Mesenchymal stem cell (in vitro differentiated cells and primary cell): ENCODE measurements at regions not wholly inside any gene's neighbourhood (a gene's known extent, or its start where the extent isn't known, plus 50 kb on each side); places are given as distances from the start of the nearest gene placed in this dataset.
"Not testable (repeated sequence)": the region's sequence is repeated elsewhere in the genome, so short reads cannot be mapped to it uniquely, and the experiment has no call there.

Experiments used
- DNase-seq: peaks from one replicate; pipeline ENCODE4 v3.0.0-alpha.2; 2013
- H2AFZ ChIP-seq: one replicate; pipeline ENCODE4 v1.6.1; 2013; ENCODE audit warnings: low read depth, mild to moderate bottlenecking, control low read depth, inconsistent platforms, low read length, moderate library complexity
- H2AK5ac ChIP-seq: 2 replicates; pipeline ENCODE4 v1.6.1; 2013; ENCODE audit warnings: low read length, moderate library complexity, mild to moderate bottlenecking, inconsistent platforms; ENCODE audit not compliant: severe bottlenecking
- H2BK120ac ChIP-seq: one replicate; pipeline ENCODE4 v1.6.1; 2013; ENCODE audit warnings: low read depth, mild to moderate bottlenecking, inconsistent platforms, low read length, moderate library complexity
- H2BK12ac ChIP-seq, 2 experiments: one replicate each; pipeline ENCODE4 v1.6.1; 2013; ENCODE audit warnings: inconsistent platforms in 2 of 2, low read length in 2 of 2, mild to moderate bottlenecking in 2 of 2, moderate library complexity in 2 of 2, control low read depth in 1 of 2
- H2BK15ac ChIP-seq: one replicate; pipeline ENCODE4 v1.6.1; 2013; ENCODE audit warnings: mild to moderate bottlenecking, low read depth, inconsistent platforms; ENCODE audit not compliant: poor library complexity, severe bottlenecking
- H2BK5ac ChIP-seq: 2 replicates; pipeline ENCODE4 v1.6.1; 2013; ENCODE audit warnings: low read depth, mild to moderate bottlenecking, low read length, control low read depth, inconsistent platforms; ENCODE audit not compliant: poor library complexity, severe bottlenecking
- H3K14ac ChIP-seq, 2 experiments: one replicate each; pipeline ENCODE4 v1.6.1; 2013; ENCODE audit warnings: inconsistent platforms in 2 of 2, low read length in 2 of 2, control low read depth in 1 of 2, mild to moderate bottlenecking in 1 of 2, moderate library complexity in 1 of 2
- H3K18ac ChIP-seq, 2 experiments: one replicate each; pipeline ENCODE4 v1.6.1; 2013; ENCODE audit warnings: inconsistent platforms in 2 of 2, low read length in 2 of 2, control low read depth in 1 of 2, low read depth in 1 of 2, mild to moderate bottlenecking in 1 of 2
- H3K23ac ChIP-seq, 2 experiments: one replicate each; pipeline ENCODE4 v1.6.1; 2013; ENCODE audit warnings: inconsistent platforms in 2 of 2, low read length in 2 of 2, mild to moderate bottlenecking in 2 of 2, moderate library complexity in 2 of 2, control low read depth in 1 of 2
- H3K27ac ChIP-seq: 2 replicates; pipeline ENCODE4 v1.5.1; 2013; ENCODE audit warnings: mild to moderate bottlenecking, moderate library complexity, low read length, control low read depth, inconsistent platforms; ENCODE audit not compliant: poor library complexity, severe bottlenecking
- H3K27me3 ChIP-seq, 2 experiments: 2 replicates each; pipeline versions ENCODE4 v1.6.1 to v1.7.0; 2013; ENCODE audit warnings: low read length in 2 of 2, mild to moderate bottlenecking in 2 of 2, moderate library complexity in 2 of 2, control low read depth in 1 of 2, inconsistent platforms in 1 of 2; ENCODE audit not compliant: control insufficient read depth in 1 of 2, insufficient read depth in 1 of 2
- H3K36me3 ChIP-seq, 2 experiments: 2 replicates each; pipeline versions ENCODE4 v1.6.1 to v1.7.0; 2013; ENCODE audit warnings: low read length in 2 of 2, control low read depth in 1 of 2, inconsistent platforms in 1 of 2, low read depth in 1 of 2, mild to moderate bottlenecking in 1 of 2; ENCODE audit not compliant: insufficient read depth in 2 of 2, control insufficient read depth in 1 of 2
- H3K4ac ChIP-seq, 2 experiments: one replicate each; pipeline ENCODE4 v1.6.1; 2013; ENCODE audit warnings: inconsistent platforms in 2 of 2, low read length in 2 of 2, mild to moderate bottlenecking in 2 of 2, moderate library complexity in 2 of 2, control low read depth in 1 of 2, low read depth in 1 of 2
- H3K4me1 ChIP-seq: 2 replicates; pipeline ENCODE4 v1.6.1; 2013; ENCODE audit warnings: low read depth, low read length, control low read depth; ENCODE audit not compliant: control insufficient read depth, insufficient read depth
- H3K4me2 ChIP-seq: 2 replicates; pipeline ENCODE4 v1.6.1; 2013; ENCODE audit warnings: low read length, mild to moderate bottlenecking, inconsistent platforms; ENCODE audit not compliant: poor library complexity, severe bottlenecking
- H3K4me3 ChIP-seq, 2 experiments: 2 replicates each; pipeline versions ENCODE4 v1.5.1 to v1.7.0; 2013; ENCODE audit warnings: low read length in 2 of 2, mild to moderate bottlenecking in 2 of 2, control low read depth in 1 of 2, low read depth in 1 of 2; ENCODE audit not compliant: insufficient read depth in 1 of 2
- H3K79me1 ChIP-seq: replicated peaks from 2 replicates; pipeline ENCODE4 v1.6.1; 2013; ENCODE audit warnings: mild to moderate bottlenecking, control low read depth, low read length, inconsistent platforms; ENCODE audit not compliant: poor library complexity, severe bottlenecking
- H3K9ac ChIP-seq: 2 replicates; pipeline ENCODE4 v1.7.0; 2013; ENCODE audit warnings: mild to moderate bottlenecking, low read length, moderate library complexity
- H3K9me3 ChIP-seq: 2 replicates; pipeline ENCODE4 v1.7.0; 2013; ENCODE audit warnings: mild to moderate bottlenecking, low read length; ENCODE audit not compliant: control insufficient read depth
- H4K8ac ChIP-seq: one replicate; pipeline ENCODE4 v1.6.1; 2013; ENCODE audit warnings: inconsistent platforms, mild to moderate bottlenecking, low read length, moderate library complexity
- H4K91ac ChIP-seq: one replicate; pipeline ENCODE4 v1.6.1; 2013; ENCODE audit warnings: mild to moderate bottlenecking, low read length, inconsistent platforms
- WGBS: methylation state at CpG from one replicate; pipeline ENCODE4 v1.1.7; 2013; ENCODE audit warnings: mixed read lengths; 5-methylcytosine and 5-hydroxymethylcytosine counted together

- H2BK12ac ChIP-seq: no peak overlapping the region
- H2AFZ ChIP-seq: no peak overlapping the region
- H3K4me1 ChIP-seq: no peaks in the 10 kb centered on the region
- no peak overlapping the region for H3K18ac ChIP-seq
- WGBS: 22% methylated on average over 1 of the region's 2 CpGs
- no peak overlapping the region for H3K9ac ChIP-seq
- H3K27ac ChIP-seq: no peak overlapping the region
- no peaks in the 10 kb centered on the region for H3K36me3 ChIP-seq
- H3K4ac ChIP-seq: no peak overlapping the region
- H2BK120ac ChIP-seq: no peak overlapping the region
- no peak overlapping the region for H2BK15ac ChIP-seq
- no peak overlapping the region for H4K8ac ChIP-seq
- no peak overlapping the region for H3K4me2 ChIP-seq
- H2BK5ac ChIP-seq: no peak overlapping the region
- no peaks in the 10 kb centered on the region for H3K27me3 ChIP-seq
- H3K14ac ChIP-seq: no peak overlapping the region
- no peak overlapping the region for H2AK5ac ChIP-seq
- no peak overlapping the region for H3K23ac ChIP-seq
- H4K91ac ChIP-seq: no peak overlapping the region
- H3K9me3 ChIP-seq: peaks cover 15% of the 10 kb centered on the region
- no peak overlapping the region for H3K4me3 ChIP-seq
- no peak for DNase-seq
- no peaks in the 10 kb centered on the region for H3K79me1 ChIP-seq
Measured at GRCh38 chr5:6244339-6244714, 134.0 kb downstream of the MED10 start.

- no peak overlapping the region for H2AFZ ChIP-seq
- H3K4me1 ChIP-seq: no peaks in the 10 kb centered on the region
- no peak overlapping the region for H2BK5ac ChIP-seq
- no peak overlapping the region for H3K4ac ChIP-seq
- no peak for DNase-seq
- no peaks in the 10 kb centered on the region for H3K36me3 ChIP-seq
- H3K9ac ChIP-seq: no peak overlapping the region
- WGBS: 64% methylated on average over 5 of the region's 5 CpGs
- H3K9me3 ChIP-seq: peaks cover 15% of the 10 kb centered on the region
- H3K14ac ChIP-seq: no peak overlapping the region
- H2BK15ac ChIP-seq: no peak overlapping the region
- no peaks in the 10 kb centered on the region for H3K79me1 ChIP-seq
- H2AK5ac ChIP-seq: no peak overlapping the region
- no peak overlapping the region for H3K23ac ChIP-seq
- no peak overlapping the region for H3K27ac ChIP-seq
- no peak overlapping the region for H4K8ac ChIP-seq
- no peak overlapping the region for H2BK12ac ChIP-seq
- H2BK120ac ChIP-seq: no peak overlapping the region
- H3K4me2 ChIP-seq: no peak overlapping the region
- no peak overlapping the region for H4K91ac ChIP-seq
- no peak overlapping the region for H3K4me3 ChIP-seq
- no peaks in the 10 kb centered on the region for H3K27me3 ChIP-seq
- no peak overlapping the region for H3K18ac ChIP-seq
Measured at GRCh38 chr5:6243706-6244338, 134.5 kb downstream of the MED10 start.

GRCh38 chr5:6241056-6241455 is 137.3 kb downstream of the MED10 start:
- not testable (repeated sequence) for H3K4me3 ChIP-seq, H2BK5ac ChIP-seq, H3K36me3 ChIP-seq, H3K14ac ChIP-seq, H3K4me1 ChIP-seq, H2AK5ac ChIP-seq, H2AFZ ChIP-seq, H3K9ac ChIP-seq, H2BK15ac ChIP-seq, H2BK120ac ChIP-seq, H3K79me1 ChIP-seq, H3K4ac ChIP-seq, H4K91ac ChIP-seq, H3K18ac ChIP-seq, H3K23ac ChIP-seq, H3K27ac ChIP-seq, H3K27me3 ChIP-seq, H2BK12ac ChIP-seq, H3K4me2 ChIP-seq, DNase-seq, H4K8ac ChIP-seq
- peaks cover 15% of the 10 kb centered on the region for H3K9me3 ChIP-seq

- Histone ChIP-seq H4K8ac (no peak overlapping the region), H3K36me3 (no peaks in the 10 kb centered on the region), H3K27me3 (no peaks in the 10 kb centered on the region), H3K9ac (no peak overlapping the region), H3K4me2 (no peak overlapping the region), H3K4me1 (no peaks in the 10 kb centered on the region), H2BK15ac (no peak overlapping the region), H3K23ac (no peak overlapping the region), H3K79me1 (no peaks in the 10 kb centered on the region), H3K9me3 (peaks cover 15% of the 10 kb centered on the region), H3K18ac (no peak overlapping the region), H2BK5ac (no peak overlapping the region), H2BK12ac (no peak overlapping the region), H4K91ac (no peak overlapping the region), H2BK120ac (no peak overlapping the region), H3K27ac (no peak overlapping the region), H3K4ac (no peak overlapping the region), H3K4me3 (no peak overlapping the region), H2AFZ (no peak overlapping the region), H2AK5ac (no peak overlapping the region), H3K14ac (no peak overlapping the region)
- 80% methylated on average over 7 of the region's 8 CpGs for WGBS
- DNase-seq: no peak
Measured at GRCh38 chr5:6236858-6237481, 141.4 kb downstream of the MED10 start.
